ENCODE measurements at regions not wholly inside any gene's neighbourhood (a gene's known extent, or its start where the extent isn't known, plus 50 kb on each side); places are given as distances from the start of the nearest gene placed in this dataset.

DNA sequence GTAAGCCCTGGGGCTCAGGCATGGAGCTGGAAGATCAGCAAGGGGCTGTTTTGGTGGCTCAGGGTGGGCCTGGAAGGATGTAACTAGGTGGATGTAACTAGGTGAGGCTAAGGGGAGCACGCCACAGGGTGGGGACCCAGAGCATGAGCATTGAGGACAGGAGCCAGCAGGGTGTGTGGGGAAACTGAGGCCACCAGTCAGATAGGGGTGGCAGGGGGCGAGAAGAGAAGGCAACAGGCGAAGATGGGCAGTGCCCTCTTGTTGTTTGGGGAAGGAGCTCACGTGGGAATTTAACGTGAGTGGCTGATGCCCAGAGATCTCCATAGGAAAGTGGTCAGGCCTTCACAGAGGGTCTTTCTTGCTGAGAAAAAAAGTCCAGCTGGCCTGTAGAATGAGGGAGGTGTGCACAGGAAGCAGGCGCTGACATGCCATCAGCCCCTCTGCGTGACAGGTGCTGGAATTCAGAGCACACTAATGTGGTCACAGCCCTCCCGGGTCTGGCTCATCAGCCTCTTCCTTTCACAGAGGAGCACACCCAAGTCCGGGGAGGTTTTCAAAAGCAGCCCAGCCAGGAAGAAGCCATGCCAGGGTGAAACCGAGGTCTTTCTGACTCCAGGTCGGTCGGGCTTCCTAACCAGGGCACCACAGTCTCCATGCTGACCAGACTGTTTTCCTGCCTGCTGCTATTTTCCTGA, 54.6 kb upstream of the PAX6 start (continued):
- TF ChIP-seq DDX20 (tag; IDR thresholded peaks at IDR 0.05; ENCODE audit: low read depth): no peak

DNA sequence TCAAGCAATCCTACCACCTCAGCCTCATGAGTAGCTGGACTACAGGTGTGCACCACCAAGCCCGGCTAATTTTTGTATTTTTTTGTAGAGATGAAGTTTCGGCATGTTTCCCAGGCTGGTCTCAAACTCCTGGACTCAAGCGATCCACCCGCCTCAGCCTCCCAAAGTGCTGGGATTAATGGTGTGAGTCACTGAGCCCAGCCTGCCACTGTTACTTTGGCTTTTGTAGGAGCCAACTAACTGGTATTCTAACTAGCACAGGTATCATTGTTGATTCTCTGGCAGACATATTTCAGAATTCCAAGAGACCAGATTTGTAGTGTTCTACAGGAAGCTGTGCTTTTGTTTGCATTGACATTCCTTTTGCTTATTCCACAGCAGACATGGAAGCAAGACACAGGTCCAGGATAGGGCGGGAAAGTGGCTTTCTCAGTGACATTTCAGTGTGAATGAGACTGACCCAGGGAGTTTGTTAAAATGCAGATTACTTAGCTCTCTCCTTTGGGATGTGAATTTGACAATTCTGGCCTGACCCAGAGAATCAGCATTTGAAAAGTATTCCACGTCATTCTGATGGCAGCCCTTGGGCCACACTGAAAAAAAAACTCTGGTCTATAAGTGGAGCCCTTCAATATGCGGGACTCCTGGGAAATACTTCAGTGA, 52.2 kb upstream of the PAX6 start:
- CTCF ChIA-PET (ENCODE audit: low intra/inter-chr PET ratio): interaction anchor here (0.6 kb wide), 1 partner anchor 466 kb away, joined by 3 read pairs; no protein-coding TSS in a partner anchor
- H3K9me3 ChIP-seq (replicated peaks; ENCODE audit: control insufficient read depth, insufficient read depth, low read depth, low read length): 0 out of 2 replicates have a peak, but pooled peaks cover 1% of the 10 kb centered on the region
- ATAC-seq: no peak
- H3K9me1 ChIP-seq (ENCODE audit: control insufficient read depth, insufficient read depth, low read length): no peaks in the 10 kb centered on the region
- POLR2A ChIA-PET: interaction anchor here (0.6 kb wide), 1 partner anchor 29 kb away, joined by 3 read pairs; no protein-coding TSS in a partner anchor
- no peaks in the 10 kb centered on the region for H3K4me1 ChIP-seq (replicated peaks in 1 of 2; ENCODE audit: control insufficient read depth in 2 of 2, insufficient read depth in 2 of 2, low read length in 2 of 2)
- H2AFZ ChIP-seq (ENCODE audit: low read depth, low read length): no peak overlapping the region
- H3K4me2 ChIP-seq (ENCODE audit: insufficient read depth, low read length): no peak overlapping the region
- in situ Hi-C loops (cut with MboI) (no loop called here), intact Hi-C loops (cut with micrococcal nuclease) (no loop called here)
- H3K9ac ChIP-seq (ENCODE audit: insufficient read depth in 1 of 2, low read depth in 2 of 2, low read length in 2 of 2): no peak overlapping the region
- H4K20me1 ChIP-seq (replicated peaks; ENCODE audit: control insufficient read depth, insufficient read depth, low read length): no peaks in the 10 kb centered on the region
- DNase-seq (ENCODE audit: extremely low read depth in 1 of 4, low spot score in 3 of 4): no peak
- WGBS (ENCODE audit: insufficient coverage, low coverage, missing lambda C conversion rate): 0% methylated on average over 7 of the region's 7 CpGs
- TF ChIP-seq ZNF586 (CRISPR knock-in tag; conservative IDR thresholded peaks at IDR 0.05) (no peak), ZNF165 (CRISPR knock-in tag; IDR thresholded peaks at IDR 0.05; ENCODE audit: borderline replicate concordance) (no peak), GTF2E2 (tag; IDR thresholded peaks at IDR 0.05) (no peak), SMARCA5 (IDR thresholded peaks at IDR 0.05) (no peak), PHTF2 (CRISPR knock-in tag; IDR thresholded peaks at IDR 0.05) (no peak), CHD1 (IDR thresholded peaks at IDR 0.05; ENCODE audit: low read length) (no peak), ZFP36 (IDR thresholded peaks at IDR 0.05; ENCODE audit: low read depth, low read length, partially characterized antibody) (no peak), SUPT5H (IDR thresholded peaks at IDR 0.05) (no peak), ZNF184 (CRISPR knock-in tag; IDR thresholded peaks at IDR 0.05) (no peak), NR2F6 (CRISPR knock-in tag; IDR thresholded peaks at IDR 0.05) (no peak), RHOXF2B (CRISPR knock-in tag; conservative IDR thresholded peaks at IDR 0.05) (no peak), ZNF431 (CRISPR knock-in tag; IDR thresholded peaks at IDR 0.05) (no peak), ELF4 (CRISPR knock-in tag; IDR thresholded peaks at IDR 0.05) (no peak), ZNF146 (CRISPR knock-in tag; IDR thresholded peaks at IDR 0.05; ENCODE audit: unreplicated experiment) (no peak), ZBTB8A (IDR thresholded peaks at IDR 0.05; ENCODE audit: partially characterized antibody) (no peak), MCM7 (IDR thresholded peaks at IDR 0.05) (no peak), ZNF583 (CRISPR knock-in tag; IDR thresholded peaks at IDR 0.05) (no peak)
- TF ChIP-seq, protein P1, sequence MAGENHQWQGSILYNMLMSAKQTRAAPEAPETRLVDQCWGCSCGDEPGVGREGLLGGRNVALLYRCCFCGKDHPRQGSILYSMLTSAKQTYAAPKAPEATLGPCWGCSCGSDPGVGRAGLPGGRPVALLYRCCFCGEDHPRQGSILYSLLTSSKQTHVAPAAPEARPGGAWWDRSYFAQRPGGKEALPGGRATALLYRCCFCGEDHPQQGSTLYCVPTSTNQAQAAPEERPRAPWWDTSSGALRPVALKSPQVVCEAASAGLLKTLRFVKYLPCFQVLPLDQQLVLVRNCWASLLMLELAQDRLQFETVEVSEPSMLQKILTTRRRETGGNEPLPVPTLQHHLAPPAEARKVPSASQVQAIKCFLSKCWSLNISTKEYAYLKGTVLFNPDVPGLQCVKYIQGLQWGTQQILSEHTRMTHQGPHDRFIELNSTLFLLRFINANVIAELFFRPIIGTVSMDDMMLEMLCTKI (IDR thresholded peaks at IDR 0.05; ENCODE audit: partially characterized antibody): no peak
- TF ChIP-seq, protein P2, sequence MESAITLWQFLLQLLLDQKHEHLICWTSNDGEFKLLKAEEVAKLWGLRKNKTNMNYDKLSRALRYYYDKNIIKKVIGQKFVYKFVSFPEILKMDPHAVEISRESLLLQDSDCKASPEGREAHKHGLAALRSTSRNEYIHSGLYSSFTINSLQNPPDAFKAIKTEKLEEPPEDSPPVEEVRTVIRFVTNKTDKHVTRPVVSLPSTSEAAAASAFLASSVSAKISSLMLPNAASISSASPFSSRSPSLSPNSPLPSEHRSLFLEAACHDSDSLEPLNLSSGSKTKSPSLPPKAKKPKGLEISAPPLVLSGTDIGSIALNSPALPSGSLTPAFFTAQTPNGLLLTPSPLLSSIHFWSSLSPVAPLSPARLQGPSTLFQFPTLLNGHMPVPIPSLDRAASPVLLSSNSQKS (CRISPR knock-in tag; IDR thresholded peaks at IDR 0.05): no peak
- BruUV-seq (replicated peaks): no TSS peak
- no peak overlapping the region for H3K4me3 ChIP-seq
- H3K36me3 ChIP-seq (ENCODE audit: control insufficient read depth, insufficient read depth, low read length): no peaks in the 10 kb centered on the region
- FAIRE-seq: no peak
- H3K27ac ChIP-seq (ENCODE audit: extremely low read depth, low read depth, low read length): no peak overlapping the region
- H3K79me2 ChIP-seq (ENCODE audit: control insufficient read depth, insufficient read depth, low read length): no peaks in the 10 kb centered on the region
- H3K27me3 ChIP-seq (ENCODE audit: control insufficient read depth in 2 of 2, insufficient read depth in 2 of 2, low read length in 2 of 2): 0 out of 5 replicates have a peak, but pooled peaks cover 0 to 4% of the 10 kb centered on the region in 2 experiments
